AG04449 (cell line): ENCODE measurements at regions not wholly inside any gene's neighbourhood (a gene's known extent, or its start where the extent isn't known, plus 50 kb on each side); places are given as distances from the start of the nearest gene placed in this dataset.

Source experiments
- CTCF ChIA-PET: fragments of 350-600 bp; formaldehyde crosslinking; extraction: SDS; loops from one replicate; lab custom pipeline; 2021; ENCODE audit warnings: antibody characterized with exemption; lab: Yijun Ruan, JAX
- POLR2A ChIA-PET: fragments of 400-600, 350-600 bp; formaldehyde crosslinking; extraction: SDS; loops from one replicate; lab custom pipeline; 2020; ENCODE audit warnings: antibody characterized with exemption, inconsistent platforms; lab: Yijun Ruan, JAX
- DNase-seq: peaks from one replicate; pipeline ENCODE4 v3.0.0-alpha.2; 2010; ENCODE audit warnings: low read depth, low spot score
- H3K4me3 ChIP-seq: 2 replicates; pipeline ENCODE4 v1.5.1; 2011; ENCODE audit warnings: low read depth, mild to moderate bottlenecking, control low read depth, low read length
- TF ChIP-seq, protein P1 (sequence below): IDR thresholded peaks from one replicate; pipeline ENCODE4 v1.5.1; 2011; ENCODE audit warnings: mild to moderate bottlenecking, moderate library complexity, low read length, control low read depth, inconsistent platforms; ENCODE audit not compliant: insufficient read depth; ENCODE audit errors: missing control alignments

DNA sequence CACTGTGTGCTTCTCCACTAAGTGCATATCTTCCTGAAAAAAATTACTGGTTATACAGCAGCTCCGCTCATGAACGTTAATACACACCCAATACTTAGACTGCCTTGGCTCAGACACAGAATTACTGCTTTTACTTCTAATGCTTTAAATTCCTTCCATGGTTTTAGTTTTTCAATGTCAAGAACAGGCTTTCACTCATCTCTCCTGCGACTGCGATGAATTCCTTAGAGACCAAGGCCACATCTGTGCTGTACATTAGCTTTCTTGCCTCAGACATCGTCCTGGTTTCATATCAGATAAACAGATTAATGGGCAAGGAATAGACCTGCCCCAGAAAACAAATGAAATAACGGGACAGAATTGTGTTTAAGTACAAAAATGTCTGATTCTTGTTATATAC is 120.2 kb downstream of the CYP26A1 start:
- no peak for DNase-seq
- ChIA-PET CTCF (interaction anchor here (1.1 kb wide), 1 partner anchor 114 kb away, joined by 4 read pairs; no protein-coding TSS in a partner anchor), POLR2A (no interaction called here)
- H3K4me3 ChIP-seq = no peak overlapping the region
- TF ChIP-seq, protein P1, sequence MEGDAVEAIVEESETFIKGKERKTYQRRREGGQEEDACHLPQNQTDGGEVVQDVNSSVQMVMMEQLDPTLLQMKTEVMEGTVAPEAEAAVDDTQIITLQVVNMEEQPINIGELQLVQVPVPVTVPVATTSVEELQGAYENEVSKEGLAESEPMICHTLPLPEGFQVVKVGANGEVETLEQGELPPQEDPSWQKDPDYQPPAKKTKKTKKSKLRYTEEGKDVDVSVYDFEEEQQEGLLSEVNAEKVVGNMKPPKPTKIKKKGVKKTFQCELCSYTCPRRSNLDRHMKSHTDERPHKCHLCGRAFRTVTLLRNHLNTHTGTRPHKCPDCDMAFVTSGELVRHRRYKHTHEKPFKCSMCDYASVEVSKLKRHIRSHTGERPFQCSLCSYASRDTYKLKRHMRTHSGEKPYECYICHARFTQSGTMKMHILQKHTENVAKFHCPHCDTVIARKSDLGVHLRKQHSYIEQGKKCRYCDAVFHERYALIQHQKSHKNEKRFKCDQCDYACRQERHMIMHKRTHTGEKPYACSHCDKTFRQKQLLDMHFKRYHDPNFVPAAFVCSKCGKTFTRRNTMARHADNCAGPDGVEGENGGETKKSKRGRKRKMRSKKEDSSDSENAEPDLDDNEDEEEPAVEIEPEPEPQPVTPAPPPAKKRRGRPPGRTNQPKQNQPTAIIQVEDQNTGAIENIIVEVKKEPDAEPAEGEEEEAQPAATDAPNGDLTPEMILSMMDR = no peak

DNA sequence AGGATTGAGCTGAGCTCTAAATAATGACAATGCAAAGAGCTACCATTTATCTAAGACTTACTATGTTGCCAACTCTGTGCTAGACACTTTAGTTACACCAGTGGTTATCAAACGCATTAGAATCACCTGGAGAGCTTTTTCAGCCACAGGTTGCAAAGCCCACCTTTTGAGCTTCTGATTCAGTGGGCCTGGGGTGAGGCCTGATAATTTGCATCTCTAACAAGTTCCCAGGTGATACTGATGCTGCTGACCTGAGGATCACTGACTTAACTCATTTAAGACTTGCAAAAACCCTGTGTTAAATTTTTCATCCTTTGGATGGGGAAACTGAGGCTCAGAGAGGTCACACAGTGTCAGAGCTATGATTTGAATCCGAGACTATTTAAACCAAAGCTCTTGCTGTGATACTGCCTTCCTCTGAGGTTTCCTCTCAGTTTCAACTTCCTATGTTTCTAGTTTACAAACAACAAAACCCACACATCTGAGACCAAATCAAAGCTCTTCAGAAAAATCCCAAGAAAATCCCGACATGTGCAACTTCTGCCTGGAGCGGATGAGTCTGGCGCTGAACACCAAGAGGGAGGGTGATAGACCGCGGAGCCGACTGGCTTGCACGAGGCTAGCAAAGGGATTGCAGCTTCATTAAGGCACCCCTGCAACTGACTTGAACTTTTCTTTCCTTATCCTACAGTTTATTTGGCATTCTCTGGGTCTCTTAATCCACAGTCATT is 124.9 kb downstream of the CYP26A1 start:
- DNase-seq = no peak
- TF ChIP-seq, protein P1 = no peak
- CTCF ChIA-PET = interaction anchor here (0.6 to 1.8 kb wide), 2 partner anchors 28 to 118 kb away, joined by 3 to 6 read pairs; no protein-coding TSS in a partner anchor
- POLR2A ChIA-PET = interaction anchor here (0.6 kb wide), 1 partner anchor 37 kb away, joined by 3 read pairs; no protein-coding TSS in a partner anchor
- H3K4me3 ChIP-seq = peak overlapping the region; percentile 42

DNA sequence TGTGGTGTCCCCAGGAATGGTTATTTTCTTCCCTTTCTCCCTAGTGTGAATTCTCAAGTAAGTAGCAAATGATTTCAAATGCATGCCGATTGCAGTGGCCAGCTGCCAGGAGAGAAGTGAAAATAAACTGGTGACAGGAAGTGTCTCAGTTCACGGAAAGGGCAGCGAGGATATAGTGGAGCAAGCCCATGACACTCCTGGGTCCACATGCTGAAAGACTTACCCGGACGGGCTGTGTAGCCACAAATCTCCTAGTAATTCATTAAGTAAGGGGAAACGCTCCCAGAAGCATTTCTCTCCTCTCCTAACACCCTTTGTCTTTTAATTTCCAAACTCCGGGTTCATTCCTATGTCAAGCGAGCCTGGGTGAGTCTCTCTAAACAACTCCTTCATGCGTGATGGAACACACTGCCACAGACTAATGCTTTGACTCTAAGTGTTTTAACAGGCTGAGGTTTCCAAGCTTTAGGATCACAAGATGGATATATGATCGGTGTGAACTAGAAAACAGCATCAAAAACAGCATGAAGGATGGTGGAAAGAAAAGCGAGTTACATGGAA is 125.6 kb downstream of the CYP26A1 start:
- H3K4me3 ChIP-seq = peak overlapping the region; percentile 42
- peak; percentile 38 for DNase-seq
- TF ChIP-seq, protein P1 = no peak
- CTCF ChIA-PET = interaction anchor here (1.8 kb wide), 1 partner anchor 119 kb away, joined by 6 read pairs; no protein-coding TSS in a partner anchor
- POLR2A ChIA-PET = no interaction called here

DNA sequence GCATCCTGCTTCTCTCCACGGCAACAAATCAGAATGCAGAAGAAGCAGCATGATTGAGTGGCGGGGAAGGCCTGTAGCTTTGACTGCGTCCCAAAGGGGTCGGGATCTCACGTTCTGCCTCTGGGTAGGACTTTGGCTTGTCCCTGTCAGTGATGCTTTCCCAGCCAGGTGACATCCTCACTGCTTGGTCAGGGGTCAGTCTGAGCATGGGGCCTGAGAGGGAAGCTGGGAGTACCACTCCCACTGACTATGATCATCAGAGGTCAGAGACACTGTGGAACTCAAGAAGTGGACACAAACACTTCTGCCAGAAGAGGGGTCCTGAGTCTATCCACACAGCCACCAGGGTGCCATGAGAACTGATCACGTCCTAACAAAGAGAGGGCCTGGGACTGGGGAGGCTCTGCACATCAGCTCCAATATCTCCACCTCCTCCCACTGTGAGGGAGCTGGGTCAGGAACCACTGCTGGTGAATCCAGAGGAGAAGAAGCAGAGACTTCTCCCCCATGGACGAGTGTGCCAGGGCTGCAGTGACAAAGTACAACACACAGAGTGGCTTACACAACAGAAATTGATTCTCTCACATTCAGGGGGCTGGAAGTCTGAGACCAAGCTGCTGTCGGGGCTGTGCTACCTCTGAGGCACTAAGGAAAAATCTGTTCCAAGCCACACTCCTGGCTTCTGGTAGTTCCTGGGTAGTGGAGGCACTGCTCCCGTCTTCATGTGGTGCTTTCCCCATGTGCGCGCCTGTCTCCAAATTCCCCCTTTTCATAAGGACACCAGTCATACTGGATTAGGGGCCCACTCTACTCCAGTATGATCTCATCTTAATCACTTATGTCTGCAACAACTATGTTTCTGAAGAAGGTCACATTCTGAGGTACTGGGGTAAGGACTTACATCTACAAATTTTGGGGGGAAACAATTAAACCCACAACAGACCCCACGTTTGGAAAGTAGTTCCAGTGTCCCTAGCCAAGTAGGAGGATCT is 131.1 kb downstream of the CYP26A1 start:
- H3K4me3 ChIP-seq = no peak overlapping the region
- TF ChIP-seq, protein P1 = no peak
- CTCF ChIA-PET = no interaction called here
- POLR2A ChIA-PET = no interaction called here
- DNase-seq = no peak

DNA sequence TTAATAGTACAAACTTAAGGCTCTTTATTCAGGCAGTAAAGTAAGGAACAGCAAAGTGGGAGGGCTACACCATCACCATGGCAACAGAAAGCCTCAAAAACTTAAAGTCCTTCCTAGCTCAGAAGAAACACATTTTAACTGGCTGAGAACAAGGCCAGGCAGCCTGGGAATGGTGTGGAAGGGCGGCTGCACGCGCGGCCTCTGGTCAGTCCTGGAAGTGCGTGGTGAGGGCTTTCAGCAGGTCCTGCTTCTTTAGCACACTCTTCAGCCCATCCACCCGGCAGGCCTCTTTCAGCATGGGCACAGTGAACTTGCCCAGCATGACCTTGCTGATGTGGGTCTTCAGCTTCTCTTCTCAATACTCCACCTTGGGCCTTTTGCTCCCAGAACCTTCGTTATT is 133.0 kb downstream of the CYP26A1 start:
- TF ChIP-seq, protein P1 = no peak
- no peak overlapping the region for H3K4me3 ChIP-seq
- ChIA-PET POLR2A (no interaction called here), CTCF (interaction anchor here (1.5 kb wide), 1 partner anchor 9 kb away, joined by 3 read pairs; no protein-coding TSS in a partner anchor)
- DNase-seq = no peak
